ENCODE measurements at regions not wholly inside any gene's neighbourhood (a gene's known extent, or its start where the extent isn't known, plus 50 kb on each side); places are given as distances from the start of the nearest gene placed in this dataset.

DNA sequence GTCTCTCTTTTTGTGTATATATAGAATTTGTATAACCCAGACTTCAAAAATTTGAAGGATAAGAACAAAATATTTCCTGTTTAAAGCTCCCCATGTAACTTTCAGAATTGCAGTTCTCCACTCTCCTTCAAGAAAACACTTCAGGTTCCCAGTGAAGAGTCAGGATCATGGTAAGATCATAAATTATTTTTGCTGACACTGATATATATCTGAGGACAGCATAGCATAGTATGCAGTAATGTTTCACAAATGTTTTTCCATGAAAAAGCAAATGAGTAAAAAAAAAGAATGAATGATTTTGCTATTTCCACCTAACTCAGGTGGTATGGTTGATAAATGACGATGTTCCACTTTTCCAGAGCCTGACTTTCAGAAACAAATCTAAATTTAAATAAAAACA lies 545.6 kb upstream of the EPHA7 start:
- no peak for ATAC-seq
- TF ChIP-seq PPARA (CRISPR knock-in tag; IDR thresholded peaks at IDR 0.05; ENCODE audit: borderline replicate concordance) (no peak), POU6F1 (CRISPR knock-in tag; IDR thresholded peaks at IDR 0.05; ENCODE audit: borderline replicate concordance, low read depth) (no peak), CSDC2 (CRISPR knock-in tag; IDR thresholded peaks at IDR 0.05) (no peak), TCF4 (CRISPR knock-in tag; IDR thresholded peaks at IDR 0.05; ENCODE audit: borderline replicate concordance) (no peak)

DNA sequence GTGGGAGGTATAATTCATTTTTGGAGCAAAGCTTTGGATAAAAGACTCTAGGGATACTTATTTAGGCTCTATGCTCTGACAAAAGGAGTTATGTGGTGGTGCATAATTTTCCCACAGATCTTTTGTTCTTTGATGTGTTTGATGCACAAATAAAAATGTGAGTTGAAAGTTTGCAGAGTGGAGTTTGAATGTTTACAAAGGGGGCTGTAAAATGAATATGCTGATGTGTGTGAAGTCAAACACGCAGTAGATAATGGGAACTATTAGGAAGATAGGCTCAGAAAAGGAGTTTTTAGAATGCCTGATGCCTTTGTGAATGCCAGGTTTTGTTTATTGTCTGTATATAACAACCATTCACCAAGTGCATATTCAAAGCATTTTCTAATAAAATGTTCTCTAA lies 545.0 kb upstream of the EPHA7 start:
- no peak for ATAC-seq
- TF ChIP-seq GLIS3 (CRISPR knock-in tag; IDR thresholded peaks at IDR 0.05) (no peak), ZNF70 (CRISPR knock-in tag; IDR thresholded peaks at IDR 0.05) (no peak)
- TF ChIP-seq, protein P1, sequence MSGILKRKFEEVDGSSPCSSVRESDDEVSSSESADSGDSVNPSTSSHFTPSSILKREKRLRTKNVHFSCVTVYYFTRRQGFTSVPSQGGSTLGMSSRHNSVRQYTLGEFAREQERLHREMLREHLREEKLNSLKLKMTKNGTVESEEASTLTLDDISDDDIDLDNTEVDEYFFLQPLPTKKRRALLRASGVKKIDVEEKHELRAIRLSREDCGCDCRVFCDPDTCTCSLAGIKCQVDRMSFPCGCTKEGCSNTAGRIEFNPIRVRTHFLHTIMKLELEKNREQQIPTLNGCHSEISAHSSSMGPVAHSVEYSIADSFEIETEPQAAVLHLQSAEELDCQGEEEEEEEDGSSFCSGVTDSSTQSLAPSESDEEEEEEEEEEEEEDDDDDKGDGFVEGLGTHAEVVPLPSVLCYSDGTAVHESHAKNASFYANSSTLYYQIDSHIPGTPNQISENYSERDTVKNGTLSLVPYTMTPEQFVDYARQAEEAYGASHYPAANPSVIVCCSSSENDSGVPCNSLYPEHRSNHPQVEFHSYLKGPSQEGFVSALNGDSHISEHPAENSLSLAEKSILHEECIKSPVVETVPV (CRISPR knock-in tag; IDR thresholded peaks at IDR 0.05), result no peak

DNA sequence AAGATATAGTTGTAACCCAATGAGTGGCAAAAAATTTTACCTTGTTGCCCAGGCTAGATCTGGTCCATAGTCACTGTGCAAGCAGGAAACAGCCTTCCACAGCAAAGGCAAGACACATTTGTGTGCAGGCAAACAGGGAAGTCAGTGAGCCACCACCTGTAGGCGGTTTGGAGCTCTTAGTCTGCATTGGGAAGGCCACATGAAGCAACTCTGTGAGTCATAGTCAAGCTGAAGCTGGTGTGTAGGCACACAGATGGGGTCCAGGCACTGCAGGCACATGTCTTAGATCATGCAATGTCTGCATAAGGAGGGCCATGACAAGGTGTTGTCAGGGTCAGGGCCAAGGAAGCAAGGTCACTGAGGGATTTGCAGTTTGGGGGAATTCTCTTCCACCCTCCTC lies 543.2 kb upstream of the EPHA7 start:
- ATAC-seq, result no peak
- TF ChIP-seq ZNF70 (CRISPR knock-in tag; IDR thresholded peaks at IDR 0.05), result no peak
- TF ChIP-seq GLIS3 (CRISPR knock-in tag; IDR thresholded peaks at IDR 0.05), result no peak
- TF ChIP-seq, protein P1 (CRISPR knock-in tag; IDR thresholded peaks at IDR 0.05), result no peak
- no peak for TF ChIP-seq ARNTL (CRISPR knock-in tag; IDR thresholded peaks at IDR 0.05; ENCODE audit: borderline replicate concordance, low read depth)
- TF ChIP-seq SNAI2 (CRISPR knock-in tag; IDR thresholded peaks at IDR 0.05), result no peak
- no peak for TF ChIP-seq TSHZ2 (CRISPR knock-in tag; IDR thresholded peaks at IDR 0.05)
- TF ChIP-seq CSDC2 (CRISPR knock-in tag; IDR thresholded peaks at IDR 0.05), result no peak
- TF ChIP-seq ZNF565 (CRISPR knock-in tag; conservative IDR thresholded peaks at IDR 0.05; ENCODE audit: low read depth), result no peak
- TF ChIP-seq, protein P2, sequence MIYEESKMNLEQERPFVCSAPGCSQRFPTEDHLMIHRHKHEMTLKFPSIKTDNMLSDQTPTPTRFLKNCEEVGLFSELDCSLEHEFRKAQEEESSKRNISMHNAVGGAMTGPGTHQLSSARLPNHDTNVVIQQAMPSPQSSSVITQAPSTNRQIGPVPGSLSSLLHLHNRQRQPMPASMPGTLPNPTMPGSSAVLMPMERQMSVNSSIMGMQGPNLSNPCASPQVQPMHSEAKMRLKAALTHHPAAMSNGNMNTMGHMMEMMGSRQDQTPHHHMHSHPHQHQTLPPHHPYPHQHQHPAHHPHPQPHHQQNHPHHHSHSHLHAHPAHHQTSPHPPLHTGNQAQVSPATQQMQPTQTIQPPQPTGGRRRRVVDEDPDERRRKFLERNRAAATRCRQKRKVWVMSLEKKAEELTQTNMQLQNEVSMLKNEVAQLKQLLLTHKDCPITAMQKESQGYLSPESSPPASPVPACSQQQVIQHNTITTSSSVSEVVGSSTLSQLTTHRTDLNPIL (CRISPR knock-in tag; IDR thresholded peaks at IDR 0.05; ENCODE audit: low read depth), result no peak

DNA sequence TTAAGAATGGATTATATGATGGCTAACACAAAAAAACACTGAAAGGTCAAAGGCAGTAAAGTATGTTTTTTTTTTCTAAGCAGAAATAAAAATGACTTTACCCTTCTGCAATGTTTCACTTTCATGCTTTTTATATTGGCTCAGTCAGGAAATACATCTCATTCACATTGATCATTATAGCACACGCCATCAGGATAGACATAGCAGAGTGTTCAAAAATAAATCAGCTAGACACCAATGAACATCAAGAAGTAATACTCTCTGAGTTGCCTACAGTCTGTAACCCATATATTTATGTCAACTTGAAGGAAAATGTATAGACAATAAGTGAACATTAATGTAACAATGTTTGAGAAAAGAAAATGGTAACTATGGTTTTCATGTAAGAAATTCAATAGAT lies 535.2 kb upstream of the EPHA7 start:
- ATAC-seq, result no peak
- TF ChIP-seq, protein P1 (CRISPR knock-in tag; IDR thresholded peaks at IDR 0.05), result no peak
- TF ChIP-seq ZNF70 (CRISPR knock-in tag; IDR thresholded peaks at IDR 0.05) (no peak), CSDC2 (CRISPR knock-in tag; IDR thresholded peaks at IDR 0.05) (no peak), BACH2 (CRISPR knock-in tag; IDR thresholded peaks at IDR 0.05; ENCODE audit: borderline replicate concordance) (no peak), ZFP3 (CRISPR knock-in tag; IDR thresholded peaks at IDR 0.05) (no peak), GLIS3 (CRISPR knock-in tag; IDR thresholded peaks at IDR 0.05) (no peak), OSR1 (CRISPR knock-in tag; IDR thresholded peaks at IDR 0.05) (no peak), ZNF8 (CRISPR knock-in tag; IDR thresholded peaks at IDR 0.05) (no peak), RARB (CRISPR knock-in tag; IDR thresholded peaks at IDR 0.05) (no peak), TOX (CRISPR knock-in tag; IDR thresholded peaks at IDR 0.05; ENCODE audit: borderline replicate concordance) (no peak), ARNTL (CRISPR knock-in tag; IDR thresholded peaks at IDR 0.05; ENCODE audit: borderline replicate concordance, low read depth) (no peak), ISL1 (CRISPR knock-in tag; IDR thresholded peaks at IDR 0.05) (no peak), PPARA (CRISPR knock-in tag; IDR thresholded peaks at IDR 0.05; ENCODE audit: borderline replicate concordance) (no peak), SNAI2 (CRISPR knock-in tag; IDR thresholded peaks at IDR 0.05) (no peak), TCF4 (CRISPR knock-in tag; IDR thresholded peaks at IDR 0.05; ENCODE audit: borderline replicate concordance) (no peak), ZFP30 (CRISPR knock-in tag; IDR thresholded peaks at IDR 0.05) (no peak), ZC3H10 (CRISPR knock-in tag; IDR thresholded peaks at IDR 0.05) (no peak)
- TF ChIP-seq, protein P2 (CRISPR knock-in tag; IDR thresholded peaks at IDR 0.05; ENCODE audit: low read depth), result no peak
- TF ChIP-seq, protein P3, sequence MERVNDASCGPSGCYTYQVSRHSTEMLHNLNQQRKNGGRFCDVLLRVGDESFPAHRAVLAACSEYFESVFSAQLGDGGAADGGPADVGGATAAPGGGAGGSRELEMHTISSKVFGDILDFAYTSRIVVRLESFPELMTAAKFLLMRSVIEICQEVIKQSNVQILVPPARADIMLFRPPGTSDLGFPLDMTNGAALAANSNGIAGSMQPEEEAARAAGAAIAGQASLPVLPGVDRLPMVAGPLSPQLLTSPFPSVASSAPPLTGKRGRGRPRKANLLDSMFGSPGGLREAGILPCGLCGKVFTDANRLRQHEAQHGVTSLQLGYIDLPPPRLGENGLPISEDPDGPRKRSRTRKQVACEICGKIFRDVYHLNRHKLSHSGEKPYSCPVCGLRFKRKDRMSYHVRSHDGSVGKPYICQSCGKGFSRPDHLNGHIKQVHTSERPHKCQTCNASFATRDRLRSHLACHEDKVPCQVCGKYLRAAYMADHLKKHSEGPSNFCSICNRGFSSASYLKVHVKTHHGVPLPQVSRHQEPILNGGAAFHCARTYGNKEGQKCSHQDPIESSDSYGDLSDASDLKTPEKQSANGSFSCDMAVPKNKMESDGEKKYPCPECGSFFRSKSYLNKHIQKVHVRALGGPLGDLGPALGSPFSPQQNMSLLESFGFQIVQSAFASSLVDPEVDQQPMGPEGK (CRISPR knock-in tag; IDR thresholded peaks at IDR 0.05; ENCODE audit: borderline replicate concordance), result no peak

Measured in SK-N-SH treated with all-trans-retinoic acid at 6 μM for 48 hours (cell line).